GM23338 (cell line): ENCODE measurements at regions not wholly inside any gene's neighbourhood (a gene's known extent, or its start where the extent isn't known, plus 50 kb on each side); places are given as distances from the start of the nearest gene placed in this dataset.

ENCODE experiments used
- ATAC-seq: fragments of 200-7000 bp; cut with Tn5 transposase; 3 replicates; pipeline ENCODE4 v1.9.1; 2020
- DNase-seq: peaks from one replicate; pipeline ENCODE4 v3.0.0-alpha.2; 2015; ENCODE audit warnings: low spot score
- H2AFZ ChIP-seq: fragments of 200-600 bp; sonication (generic); 2 replicates; pipeline ENCODE4 v1.8.0; 2016; ENCODE audit warnings: antibody characterized with exemption, mild to moderate bottlenecking, moderate library complexity
- H3F3A ChIP-seq: fragments of 200-600 bp; sonication (generic); replicated peaks from 2 replicates; pipeline ENCODE4 v1.8.0; 2017; ENCODE audit warnings: antibody characterized with exemption, mixed run types, low read depth
- H3K27ac ChIP-seq: fragments of 200-600 bp; sonication (generic); 2 replicates; pipeline ENCODE4 v1.6.1; 2016; ENCODE audit warnings: low read depth
- H3K27me3 ChIP-seq: fragments of 200-600 bp; sonication (generic); 2 replicates; pipeline ENCODE4 v1.8.0; 2016; ENCODE audit warnings: mild to moderate bottlenecking, mixed run types, moderate library complexity; ENCODE audit not compliant: insufficient read depth
- H3K36me3 ChIP-seq: fragments of 200-600 bp; sonication (generic); 2 replicates; pipeline ENCODE4 v1.8.0; 2016; ENCODE audit warnings: mild to moderate bottlenecking; ENCODE audit not compliant: insufficient read depth
- H3K4me1 ChIP-seq: fragments of 200-600 bp; sonication (generic); 2 replicates; pipeline ENCODE4 v1.8.0; 2016; ENCODE audit warnings: mild to moderate bottlenecking, moderate library complexity; ENCODE audit not compliant: insufficient read depth
- H3K4me2 ChIP-seq: fragments of 200-600 bp; sonication (generic); 2 replicates; pipeline ENCODE4 v1.7.1; 2017; ENCODE audit warnings: mixed run types
- H3K4me3 ChIP-seq: fragments of 200-600 bp; sonication (generic); 2 replicates; pipeline ENCODE4 v1.6.1; 2016; ENCODE audit warnings: mixed run types
- H3K79me2 ChIP-seq: fragments of 200-600 bp; sonication (generic); replicated peaks from 2 replicates; pipeline ENCODE4 v1.8.0; 2017; ENCODE audit warnings: mild to moderate bottlenecking; ENCODE audit not compliant: insufficient read depth
- H3K9me2 ChIP-seq: fragments of 200-600 bp; sonication (generic); 2 replicates; pipeline ENCODE4 v1.8.0; 2017; ENCODE audit not compliant: insufficient read depth
- H4K20me1 ChIP-seq: fragments of 200-600 bp; sonication (generic); replicated peaks from 2 replicates; pipeline ENCODE4 v1.8.0; 2017; ENCODE audit warnings: mild to moderate bottlenecking; ENCODE audit not compliant: insufficient read depth
- H3K27ac Mint-ChIP-seq: 2 replicates; pipeline ENCODE4 v1.8.0; 2020; ENCODE audit warnings: inconsistent platforms, mild to moderate bottlenecking, moderate library complexity, mixed read lengths
- H3K27me3 Mint-ChIP-seq: 3 replicates; pipeline ENCODE4 v1.8.0; 2022; ENCODE audit warnings: low read depth, mild to moderate bottlenecking, moderate library complexity, mixed read lengths, inconsistent platforms; ENCODE audit not compliant: insufficient read depth, poor library complexity
- H3K36me3 Mint-ChIP-seq: 3 replicates; pipeline ENCODE4 v1.8.0; 2021; ENCODE audit warnings: low read depth, mild to moderate bottlenecking, inconsistent platforms, moderate library complexity, mixed read lengths
- H3K4me1 Mint-ChIP-seq: 3 replicates; pipeline ENCODE4 v1.8.0; 2020; ENCODE audit warnings: mild to moderate bottlenecking, inconsistent platforms, mixed read lengths
- H3K4me3 Mint-ChIP-seq: 3 replicates; pipeline ENCODE4 v1.8.0; 2021; ENCODE audit warnings: moderate library complexity, mild to moderate bottlenecking, inconsistent platforms, mixed read lengths
- H3K9me3 Mint-ChIP-seq: 3 replicates; pipeline ENCODE4 v1.8.0; 2020; ENCODE audit warnings: moderate library complexity, mild to moderate bottlenecking, inconsistent platforms, mixed read lengths
- CREB1 ChIP-seq: fragments of 250-450 bp; sonication (Bioruptor Pico); IDR thresholded peaks from 2 replicates; pipeline ENCODE4 v1.5.0; 2020; ENCODE audit warnings: low read depth, mild to moderate bottlenecking, moderate library complexity
- CTCF ChIP-seq, 2 experiments: fragments of 200-600 bp in 1 of 2; sonication (generic) in 1 of 2; conservative IDR thresholded peaks; 2 replicates each; pipeline versions ENCODE4 v1.5.1 to v1.6.1; 2016 to 2017; ENCODE audit warnings: antibody characterized with exemption in 2 of 2, low read depth in 2 of 2, mild to moderate bottlenecking in 2 of 2, moderate library complexity in 1 of 2
- ETS1 ChIP-seq: IDR thresholded peaks from 2 replicates; pipeline ENCODE4 v1.6.1; 2016; ENCODE audit warnings: antibody characterized with exemption
- EZH2 ChIP-seq: fragments of 200-600 bp; sonication (generic); IDR thresholded peaks from one replicate; pipeline ENCODE4 v1.8.0; 2017; ENCODE audit warnings: antibody characterized with exemption, mild to moderate bottlenecking, low read depth; ENCODE audit not compliant: unreplicated experiment
- EZH2phosphoT487 ChIP-seq: fragments of 200-600 bp; sonication (generic); IDR thresholded peaks from one replicate; pipeline ENCODE4 v1.8.1; 2018; ENCODE audit warnings: antibody characterized with exemption; ENCODE audit not compliant: unreplicated experiment
- JUNB ChIP-seq: IDR thresholded peaks from one replicate; pipeline ENCODE4 v1.6.1; 2016; ENCODE audit warnings: antibody characterized with exemption; ENCODE audit not compliant: unreplicated experiment
- NANOG ChIP-seq: IDR thresholded peaks from 2 replicates; pipeline ENCODE4 v1.6.1; 2016; ENCODE audit warnings: antibody characterized with exemption, borderline replicate concordance
- POLR2AphosphoS5 ChIP-seq: IDR thresholded peaks from 2 replicates; pipeline ENCODE4 v1.6.1; 2016; ENCODE audit warnings: antibody characterized with exemption, low read depth
- REST ChIP-seq: IDR thresholded peaks from one replicate; pipeline ENCODE4 v1.6.1; 2018; ENCODE audit warnings: antibody characterized with exemption; ENCODE audit not compliant: unreplicated experiment
- STAT1 ChIP-seq: IDR thresholded peaks from one replicate; pipeline ENCODE4 v1.6.1; 2016; ENCODE audit warnings: antibody characterized with exemption; ENCODE audit not compliant: unreplicated experiment
- ZNF114 ChIP-seq: fragments of 250-450 bp; sonication (Bioruptor Pico); IDR thresholded peaks from 2 replicates; pipeline ENCODE4 v1.5.0; 2020; ENCODE audit warnings: mild to moderate bottlenecking, moderate library complexity
- ZNF331 ChIP-seq: fragments of 250-450 bp; sonication (Bioruptor Pico); IDR thresholded peaks from 2 replicates; pipeline ENCODE4 v1.5.0; 2020; ENCODE audit warnings: low read depth, mild to moderate bottlenecking, moderate library complexity
- ZNF462 ChIP-seq: fragments of 250-450 bp; sonication (Bioruptor Pico); IDR thresholded peaks from 2 replicates; pipeline ENCODE4 v1.5.0; 2020; ENCODE audit warnings: mild to moderate bottlenecking, moderate library complexity

GRCh38 chr2:38463752-38464151, 86.7 kb upstream of the ATL2 start:
- no peak overlapping the region for H3K27ac ChIP-seq
- no peaks in the 10 kb centered on the region for H4K20me1 ChIP-seq
- H3K9me3 Mint-ChIP-seq, result no peaks in the 10 kb centered on the region
- no peaks in the 10 kb centered on the region for H3K9me2 ChIP-seq
- H3K4me2 ChIP-seq, result no peak overlapping the region
- no peaks in the 10 kb centered on the region for H3K79me2 ChIP-seq
- H3K36me3 ChIP-seq, result no peaks in the 10 kb centered on the region
- ATAC-seq (no peak), DNase-seq (no peak)
- peaks cover 4% of the 10 kb centered on the region; the same call in 1 of the 3 replicates for H3K4me1 Mint-ChIP-seq
- no peak overlapping the region for H3K27ac Mint-ChIP-seq
- no peak overlapping the region for H3K4me3 ChIP-seq
- no peaks in the 10 kb centered on the region for H3K36me3 Mint-ChIP-seq
- TF ChIP-seq STAT1 (no peak), CREB1 (CRISPR knock-in tag) (no peak), EZH2phosphoT487 (no peak), CTCF (conservative IDR thresholded peaks at IDR 0.05; ENCODE audit: low read depth in 2 of 2) (no peak), ZNF331 (no peak), POLR2AphosphoS5 (no peak), JUNB (no peak), ZNF114 (CRISPR knock-in tag) (no peak), NANOG (no peak), ETS1 (no peak), ZNF462 (no peak), EZH2 (no peak), REST (no peak)
- 0 out of 2 replicates have a peak, but pooled peaks cover 3% of the 10 kb centered on the region for H3K4me1 ChIP-seq
- H3K4me3 Mint-ChIP-seq, result no peak overlapping the region
- no peaks in the 10 kb centered on the region for H3K27me3 Mint-ChIP-seq
- H3F3A ChIP-seq, result no peaks in the 10 kb centered on the region
- H3K27me3 ChIP-seq, result no peaks in the 10 kb centered on the region
- no peak overlapping the region for H2AFZ ChIP-seq
